ENCODE measurements at regions not wholly inside any gene's neighbourhood (a gene's known extent, or its start where the extent isn't known, plus 50 kb on each side); places are given as distances from the start of the nearest gene placed in this dataset.

DNA sequence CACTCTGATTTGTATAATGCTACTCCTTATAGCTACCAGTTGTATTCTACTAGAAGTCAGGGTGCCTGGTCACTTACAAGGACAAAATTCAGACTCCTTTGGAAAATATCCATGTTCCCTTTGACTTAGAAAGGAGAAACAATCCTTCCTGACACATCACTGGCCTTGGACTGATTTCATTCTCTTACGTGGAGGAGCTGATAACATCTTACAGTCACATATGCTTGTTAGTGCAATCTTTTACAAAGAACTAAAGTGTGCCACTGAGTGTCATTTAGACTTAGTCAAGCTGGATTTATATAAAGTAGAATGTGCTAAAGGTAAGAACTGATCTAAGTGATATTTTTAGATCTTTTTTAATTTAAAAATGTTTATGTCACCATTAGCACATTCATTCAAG is 131.0 kb upstream of the TMTC2 start:
- no peak for TF ChIP-seq ELF1 (IDR thresholded peaks at IDR 0.05; ENCODE audit: borderline replicate concordance, low read depth)
- no peak for TF ChIP-seq CBX3 (IDR thresholded peaks at IDR 0.05; ENCODE audit: low read depth)
- TF ChIP-seq EGR1 (IDR thresholded peaks at IDR 0.05; ENCODE audit: low read depth), result no peak
- TF ChIP-seq, protein P1, sequence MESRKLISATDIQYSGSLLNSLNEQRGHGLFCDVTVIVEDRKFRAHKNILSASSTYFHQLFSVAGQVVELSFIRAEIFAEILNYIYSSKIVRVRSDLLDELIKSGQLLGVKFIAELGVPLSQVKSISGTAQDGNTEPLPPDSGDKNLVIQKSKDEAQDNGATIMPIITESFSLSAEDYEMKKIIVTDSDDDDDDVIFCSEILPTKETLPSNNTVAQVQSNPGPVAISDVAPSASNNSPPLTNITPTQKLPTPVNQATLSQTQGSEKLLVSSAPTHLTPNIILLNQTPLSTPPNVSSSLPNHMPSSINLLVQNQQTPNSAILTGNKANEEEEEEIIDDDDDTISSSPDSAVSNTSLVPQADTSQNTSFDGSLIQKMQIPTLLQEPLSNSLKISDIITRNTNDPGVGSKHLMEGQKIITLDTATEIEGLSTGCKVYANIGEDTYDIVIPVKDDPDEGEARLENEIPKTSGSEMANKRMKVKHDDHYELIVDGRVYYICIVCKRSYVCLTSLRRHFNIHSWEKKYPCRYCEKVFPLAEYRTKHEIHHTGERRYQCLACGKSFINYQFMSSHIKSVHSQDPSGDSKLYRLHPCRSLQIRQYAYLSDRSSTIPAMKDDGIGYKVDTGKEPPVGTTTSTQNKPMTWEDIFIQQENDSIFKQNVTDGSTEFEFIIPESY (IDR thresholded peaks at IDR 0.05; ENCODE audit: extremely low read depth, insufficient replicate concordance, low read length), result no peak
- Histone ChIP-seq H3K27me3 (ENCODE audit: insufficient read depth, low read length) (no peaks in the 10 kb centered on the region), H3K4me2 (ENCODE audit: low read length) (no peak overlapping the region), H3K4me1 (ENCODE audit: control insufficient read depth in 1 of 2, insufficient read depth in 2 of 2, low read length in 2 of 2) (no peaks in the 10 kb centered on the region), H3K36me3 (ENCODE audit: control insufficient read depth in 1 of 2, insufficient read depth in 2 of 2, low read length in 2 of 2) (no peaks in the 10 kb centered on the region), H3K4me3 (replicated peaks in 1 of 2; ENCODE audit: low read depth in 1 of 2, low read length in 2 of 2) (no peak overlapping the region), H2AFZ (ENCODE audit: low read depth, low read length, poor library complexity, severe bottlenecking) (no peak overlapping the region), H3K9me2 (ENCODE audit: insufficient read depth) (no peaks in the 10 kb centered on the region), H4K20me1 (ENCODE audit: insufficient read depth) (no peaks in the 10 kb centered on the region), H3K27ac (ENCODE audit: low read depth, low read length) (no peak overlapping the region), H3K9me3 (ENCODE audit: control insufficient read depth in 1 of 2, insufficient read depth in 1 of 2, low read depth in 1 of 2, low read length in 2 of 2) (no peaks in the 10 kb centered on the region), H3K79me2 (ENCODE audit: insufficient read depth, low read length) (no peaks in the 10 kb centered on the region), H3K9ac (ENCODE audit: low read length) (no peak overlapping the region)
- DNase-seq (ENCODE audit: low read depth, low spot score) (no peak), ATAC-seq (no peak)
- BruUV-seq (replicated peaks), result no TSS peak
- intact Hi-C loops (cut with micrococcal nuclease), result no loop called here
- ChIA-PET RAD21 (ENCODE audit: low non-redundant PET in 1 of 2, low total read pairs in 2 of 2, uncharacterized antibody in 2 of 2, unreplicated experiment in 2 of 2) (no interaction called here), POLR2A (no interaction called here), CTCF (no interaction called here)

DNA sequence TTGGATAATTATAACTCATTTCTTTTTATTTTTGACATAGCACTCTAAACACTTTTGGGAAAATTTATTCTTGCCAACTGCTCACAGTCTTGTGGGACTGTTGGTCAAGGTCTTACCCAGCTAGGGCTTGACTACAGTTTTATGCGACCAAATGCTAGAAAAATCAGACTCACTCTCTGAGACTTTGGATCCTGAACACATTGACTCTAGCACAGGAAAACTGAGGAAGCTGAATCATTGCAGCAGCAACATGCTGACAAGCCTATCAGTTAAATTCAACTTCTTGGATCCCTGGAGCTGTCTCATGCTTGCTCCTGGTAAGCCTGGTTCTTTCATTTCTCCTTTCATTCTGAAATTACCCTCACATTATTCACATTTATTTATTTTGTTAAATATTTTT is 120.7 kb upstream of the TMTC2 start:
- Histone ChIP-seq H3K4me3 (replicated peaks in 1 of 2; ENCODE audit: low read depth in 1 of 2, low read length in 2 of 2) (no peak overlapping the region), H3K27ac (ENCODE audit: low read depth, low read length) (no peak overlapping the region), H3K9me3 (ENCODE audit: control insufficient read depth in 1 of 2, insufficient read depth in 1 of 2, low read depth in 1 of 2, low read length in 2 of 2) (no peaks in the 10 kb centered on the region), H3K79me2 (ENCODE audit: insufficient read depth, low read length) (no peaks in the 10 kb centered on the region), H3K27me3 (ENCODE audit: insufficient read depth, low read length) (no peaks in the 10 kb centered on the region), H3K9ac (ENCODE audit: low read length) (no peak overlapping the region), H2AFZ (ENCODE audit: low read depth, low read length, poor library complexity, severe bottlenecking) (no peak overlapping the region), H3K9me2 (ENCODE audit: insufficient read depth) (no peaks in the 10 kb centered on the region), H3K4me2 (ENCODE audit: low read length) (no peak overlapping the region), H3K36me3 (ENCODE audit: control insufficient read depth in 1 of 2, insufficient read depth in 2 of 2, low read length in 2 of 2) (no peaks in the 10 kb centered on the region), H3K4me1 (ENCODE audit: control insufficient read depth in 1 of 2, insufficient read depth in 2 of 2, low read length in 2 of 2) (no peaks in the 10 kb centered on the region), H4K20me1 (ENCODE audit: insufficient read depth) (no peaks in the 10 kb centered on the region)
- ATAC-seq, result no peak
- POLR2A ChIA-PET, result no interaction called here
- DNase-seq (ENCODE audit: low read depth, low spot score), result no peak
- CTCF ChIA-PET, result no interaction called here
- RAD21 ChIA-PET (ENCODE audit: low non-redundant PET in 1 of 2, low total read pairs in 2 of 2, uncharacterized antibody in 2 of 2, unreplicated experiment in 2 of 2), result no interaction called here
- intact Hi-C loops (cut with micrococcal nuclease), result no loop called here
- BruUV-seq (replicated peaks), result no TSS peak
- TF ChIP-seq EZH2 (IDR thresholded peaks at IDR 0.05), result no peak
- no peak for TF ChIP-seq TCF7L2 (IDR thresholded peaks at IDR 0.05; ENCODE audit: borderline replicate concordance, extremely low read depth, insufficient read depth, insufficient read length)
